ENCODE measurements at regions not wholly inside any gene's neighbourhood (a gene's known extent, or its start where the extent isn't known, plus 50 kb on each side); places are given as distances from the start of the nearest gene placed in this dataset.

DNA sequence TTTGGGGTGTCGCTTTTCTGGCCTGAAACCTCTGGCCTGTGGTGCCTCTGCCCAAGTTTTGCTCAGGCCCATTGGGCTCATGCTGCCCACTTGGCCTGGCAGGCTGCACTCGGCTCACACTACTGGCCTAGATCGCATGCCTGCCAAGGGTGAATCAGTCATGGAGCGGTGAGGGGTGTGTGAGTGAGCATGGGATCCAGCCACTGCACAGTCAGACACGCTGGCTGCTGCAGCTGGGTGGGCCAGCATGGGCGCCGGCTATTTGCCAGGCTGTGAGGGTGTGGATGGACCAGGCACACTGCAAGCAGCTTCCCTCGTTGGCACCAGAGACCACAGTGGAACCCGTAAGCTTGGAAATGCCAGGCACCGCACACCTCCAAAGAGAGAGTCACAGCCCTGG lies 145.4 kb upstream of the CNR1 start:
- TF ChIP-seq POLR2A (IDR thresholded peaks at IDR 0.05), result no peak
- TF ChIP-seq, protein P1, sequence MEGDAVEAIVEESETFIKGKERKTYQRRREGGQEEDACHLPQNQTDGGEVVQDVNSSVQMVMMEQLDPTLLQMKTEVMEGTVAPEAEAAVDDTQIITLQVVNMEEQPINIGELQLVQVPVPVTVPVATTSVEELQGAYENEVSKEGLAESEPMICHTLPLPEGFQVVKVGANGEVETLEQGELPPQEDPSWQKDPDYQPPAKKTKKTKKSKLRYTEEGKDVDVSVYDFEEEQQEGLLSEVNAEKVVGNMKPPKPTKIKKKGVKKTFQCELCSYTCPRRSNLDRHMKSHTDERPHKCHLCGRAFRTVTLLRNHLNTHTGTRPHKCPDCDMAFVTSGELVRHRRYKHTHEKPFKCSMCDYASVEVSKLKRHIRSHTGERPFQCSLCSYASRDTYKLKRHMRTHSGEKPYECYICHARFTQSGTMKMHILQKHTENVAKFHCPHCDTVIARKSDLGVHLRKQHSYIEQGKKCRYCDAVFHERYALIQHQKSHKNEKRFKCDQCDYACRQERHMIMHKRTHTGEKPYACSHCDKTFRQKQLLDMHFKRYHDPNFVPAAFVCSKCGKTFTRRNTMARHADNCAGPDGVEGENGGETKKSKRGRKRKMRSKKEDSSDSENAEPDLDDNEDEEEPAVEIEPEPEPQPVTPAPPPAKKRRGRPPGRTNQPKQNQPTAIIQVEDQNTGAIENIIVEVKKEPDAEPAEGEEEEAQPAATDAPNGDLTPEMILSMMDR (IDR thresholded peaks at IDR 0.05), result no peak

Measured in right lobe of liver (tissue), 4 donors.